ENCODE measurements at regions not wholly inside any gene's neighbourhood (a gene's known extent, or its start where the extent isn't known, plus 50 kb on each side); places are given as distances from the start of the nearest gene placed in this dataset.

DNA sequence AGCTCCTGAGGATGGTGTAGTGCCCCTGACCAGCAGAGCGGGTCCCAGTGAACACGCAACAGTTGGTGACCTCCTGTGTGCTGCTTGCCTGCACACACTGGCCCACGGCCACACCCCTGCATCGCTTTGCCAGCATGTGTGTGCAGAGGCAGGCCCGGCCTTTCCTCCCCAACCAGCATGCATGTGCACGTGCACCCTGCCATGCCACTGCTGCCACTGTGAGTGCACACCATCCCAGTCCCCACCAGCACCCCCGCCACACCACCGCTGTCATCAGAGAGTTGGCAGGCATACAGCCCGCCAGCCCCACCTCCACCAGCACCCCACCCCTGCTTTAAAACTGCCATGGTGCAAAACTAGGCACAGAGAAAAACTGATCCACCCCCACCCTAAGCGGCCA, 197.4 kb upstream of the SRD5A2 start:
- DNase-seq (no peak), ATAC-seq (ENCODE audit: low read depth) (no peak)
- Mint-ChIP-seq H3K9me3 (ENCODE audit: insufficient read depth) (peaks cover 4% of the 10 kb centered on the region), H3K4me1 (no peaks in the 10 kb centered on the region), H3K4me3 (no peak overlapping the region), H3K27ac (no peak overlapping the region), H3K27me3 (peaks cover 32% of the 10 kb centered on the region)
- intact Hi-C loops (cut with micrococcal nuclease) = no loop called here
- WGBS (ENCODE audit: insufficient coverage) = 90% methylated on average over 10 of the region's 10 CpGs
- no peak for TF ChIP-seq EZH2 (IDR thresholded peaks at IDR 0.05; ENCODE audit: borderline replicate concordance, insufficient read depth, low read depth, low read length, poor library complexity, severe bottlenecking)
- peaks cover 0 to 5% (median 0%) of the 10 kb centered on the region in 4 experiments for H3K27me3 ChIP-seq (replicated peaks in 1 of 4; ENCODE audit: control extremely low read depth in 1 of 4, control insufficient read depth in 3 of 4, insufficient read depth in 4 of 4, low read length in 3 of 4)
- H3K36me3 ChIP-seq (replicated peaks in 1 of 2; ENCODE audit: control extremely low read depth in 1 of 2, control insufficient read depth in 1 of 2, extremely low read depth in 1 of 2, insufficient read depth in 2 of 2, low read length in 1 of 2) = no peaks in the 10 kb centered on the region
- no peaks in the 10 kb centered on the region for H4K20me1 ChIP-seq (ENCODE audit: control insufficient read depth, insufficient read depth, low read length, poor library complexity, severe bottlenecking)
- no peak overlapping the region for H3K9ac ChIP-seq (ENCODE audit: low read length)
- no peak overlapping the region for H3K27ac ChIP-seq (ENCODE audit: low read length in 2 of 2)
- no peak overlapping the region for H3K4me2 ChIP-seq (replicated peaks; ENCODE audit: low read depth, low read length, poor library complexity, severe bottlenecking)
- H2AFZ ChIP-seq (ENCODE audit: insufficient read depth, low read depth, low read length, poor library complexity, severe bottlenecking) = no peak overlapping the region
- ChIA-PET POLR2A (no interaction called here), CTCF (no interaction called here)
- H3K9me3 ChIP-seq (ENCODE audit: control extremely low read depth in 1 of 3, control insufficient read depth in 2 of 3, insufficient read depth in 1 of 3, low read length in 2 of 3) = peaks cover 0 to 11% (median under 1%) of the 10 kb centered on the region in 3 donors
- H3K79me2 ChIP-seq (ENCODE audit: control insufficient read depth, insufficient read depth, low read length) = no peaks in the 10 kb centered on the region
- no peak overlapping the region for H3K4me3 ChIP-seq (ENCODE audit: control extremely low read depth in 1 of 5, extremely low read depth in 1 of 5, insufficient read depth in 1 of 5, low read depth in 2 of 5, low read length in 4 of 5)
- H3K4me1 ChIP-seq (ENCODE audit: control insufficient read depth in 2 of 2, insufficient read depth in 2 of 2, low read length in 2 of 2) = no peaks in the 10 kb centered on the region

DNA sequence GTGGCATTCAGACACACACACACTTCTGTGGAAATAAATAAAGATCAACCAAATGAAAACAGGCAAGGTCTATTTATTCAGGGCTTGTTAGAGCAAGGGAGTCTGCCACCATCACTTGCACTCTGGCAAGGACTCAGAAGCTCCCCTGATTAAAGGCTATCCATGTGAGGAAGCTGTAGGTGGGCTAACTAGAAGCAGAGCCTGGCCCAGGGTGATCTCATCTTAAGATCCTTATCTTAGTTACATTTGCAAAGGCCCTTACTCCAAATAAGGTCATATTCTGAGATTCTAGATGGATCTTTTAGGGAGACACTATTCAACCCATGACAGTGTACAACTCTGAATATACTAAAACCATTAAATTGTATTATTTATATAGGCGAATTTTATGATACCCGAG, 190.0 kb upstream of the SRD5A2 start:
- ChIA-PET CTCF (no interaction called here), POLR2A (no interaction called here)
- Mint-ChIP-seq H3K4me1 (no peaks in the 10 kb centered on the region), H3K27me3 (peaks cover 8% of the 10 kb centered on the region), H3K9me3 (ENCODE audit: insufficient read depth) (no peaks in the 10 kb centered on the region), H3K4me3 (no peak overlapping the region), H3K27ac (no peak overlapping the region)
- no CpG with 5 or more reads among the region's 2 CpGs for WGBS (ENCODE audit: insufficient coverage)
- Histone ChIP-seq H3K4me3 (ENCODE audit: control extremely low read depth in 1 of 5, extremely low read depth in 1 of 5, insufficient read depth in 1 of 5, low read depth in 2 of 5, low read length in 4 of 5) (no peak overlapping the region), H4K20me1 (ENCODE audit: control insufficient read depth, insufficient read depth, low read length, poor library complexity, severe bottlenecking) (no peaks in the 10 kb centered on the region), H3K27me3 (replicated peaks in 1 of 4; ENCODE audit: control extremely low read depth in 1 of 4, control insufficient read depth in 3 of 4, insufficient read depth in 4 of 4, low read length in 3 of 4) (peaks cover 0 to 4% (median 0%) of the 10 kb centered on the region in 4 experiments), H2AFZ (ENCODE audit: insufficient read depth, low read depth, low read length, poor library complexity, severe bottlenecking) (no peak overlapping the region), H3K9me3 (ENCODE audit: control extremely low read depth in 1 of 3, control insufficient read depth in 2 of 3, insufficient read depth in 1 of 3, low read length in 2 of 3) (peaks cover 0 to 2% (median 0%) of the 10 kb centered on the region in 3 donors), H3K4me2 (replicated peaks; ENCODE audit: low read depth, low read length, poor library complexity, severe bottlenecking) (no peak overlapping the region), H3K9ac (ENCODE audit: low read length) (no peak overlapping the region), H3K79me2 (ENCODE audit: control insufficient read depth, insufficient read depth, low read length) (no peaks in the 10 kb centered on the region), H3K27ac (ENCODE audit: low read length in 2 of 2) (no peak overlapping the region), H3K4me1 (ENCODE audit: control insufficient read depth in 2 of 2, insufficient read depth in 2 of 2, low read length in 2 of 2) (no peaks in the 10 kb centered on the region), H3K36me3 (replicated peaks in 1 of 2; ENCODE audit: control extremely low read depth in 1 of 2, control insufficient read depth in 1 of 2, extremely low read depth in 1 of 2, insufficient read depth in 2 of 2, low read length in 1 of 2) (no peaks in the 10 kb centered on the region)
- TF ChIP-seq CTCF (IDR thresholded peaks at IDR 0.05) (no peak), EZH2 (IDR thresholded peaks at IDR 0.05; ENCODE audit: borderline replicate concordance, insufficient read depth, low read depth, low read length, poor library complexity, severe bottlenecking) (no peak)
- intact Hi-C loops (cut with micrococcal nuclease) = no loop called here
- no peak for DNase-seq
- ATAC-seq (ENCODE audit: low read depth) = no peak
